SK-N-SH treated with all-trans-retinoic acid at 6 μM for 48 hours (cell line): ENCODE measurements at regions not wholly inside any gene's neighbourhood (a gene's known extent, or its start where the extent isn't known, plus 50 kb on each side); places are given as distances from the start of the nearest gene placed in this dataset.

Experiments
- ATAC-seq: fragments of 200-7000 bp; cut with Tn5 transposase; 3 replicates; pipeline ENCODE4 v1.9.1; 2020; ENCODE audit warnings: mild to moderate bottlenecking, moderate library complexity
- ARNTL ChIP-seq: fragments of 450-650 bp; formaldehyde crosslinking; IDR thresholded peaks from 2 replicates; pipeline ENCODE4 v1.5.0; 2020; ENCODE audit warnings: low read depth, mild to moderate bottlenecking, moderate library complexity, borderline replicate concordance
- BACH2 ChIP-seq: fragments of 250-450 bp; sonication (Bioruptor Pico); IDR thresholded peaks from 2 replicates; pipeline ENCODE4 v1.9.0; 2021; ENCODE audit warnings: mild to moderate bottlenecking, borderline replicate concordance
- CSDC2 ChIP-seq: fragments of 250-450 bp; sonication (Bioruptor Pico); IDR thresholded peaks from 2 replicates; pipeline ENCODE4 v1.5.0; 2020; ENCODE audit warnings: mild to moderate bottlenecking, moderate library complexity
- ESRRG ChIP-seq: fragments of 250-450 bp; sonication (Bioruptor Pico); IDR thresholded peaks from 2 replicates; pipeline ENCODE4 v1.6.1; 2021; ENCODE audit warnings: mild to moderate bottlenecking
- GLIS3 ChIP-seq: fragments of 250-450 bp; sonication (Bioruptor Pico); IDR thresholded peaks from 2 replicates; pipeline ENCODE4 v1.5.0; 2020; ENCODE audit warnings: mild to moderate bottlenecking, moderate library complexity
- PPARA ChIP-seq: fragments of 250-450 bp; sonication (Bioruptor Pico); IDR thresholded peaks from 2 replicates; pipeline ENCODE4 v1.5.0; 2020; ENCODE audit warnings: mild to moderate bottlenecking, borderline replicate concordance
- RARB ChIP-seq: fragments of 250-450 bp; sonication (Bioruptor Pico); IDR thresholded peaks from 2 replicates; pipeline ENCODE4 v1.8.0; 2021; ENCODE audit warnings: mild to moderate bottlenecking, moderate library complexity
- SNAI2 ChIP-seq: fragments of 250-450 bp; sonication (Bioruptor Pico); IDR thresholded peaks from 2 replicates; pipeline ENCODE4 v1.5.0; 2020; ENCODE audit warnings: mild to moderate bottlenecking, moderate library complexity
- TCF4 ChIP-seq: fragments of 250-450 bp; sonication (Bioruptor Pico); IDR thresholded peaks from 2 replicates; pipeline ENCODE4 v1.8.0; 2021; ENCODE audit warnings: mild to moderate bottlenecking, moderate library complexity, borderline replicate concordance
- TOX ChIP-seq: fragments of 250-450 bp; sonication (Bioruptor Pico); IDR thresholded peaks from 2 replicates; pipeline ENCODE4 v1.8.0; 2021; ENCODE audit warnings: mild to moderate bottlenecking, moderate library complexity, borderline replicate concordance
- ZC3H10 ChIP-seq: fragments of 250-450 bp; sonication (Bioruptor Pico); IDR thresholded peaks from 2 replicates; pipeline ENCODE4 v1.5.1; 2021; ENCODE audit warnings: mild to moderate bottlenecking, moderate library complexity
- ZFP3 ChIP-seq: fragments of 250-450 bp; sonication (Bioruptor Pico); IDR thresholded peaks from 2 replicates; pipeline ENCODE4 v1.5.0; 2020; ENCODE audit warnings: mild to moderate bottlenecking, moderate library complexity
- ZFP30 ChIP-seq: fragments of 450-650 bp; formaldehyde crosslinking; IDR thresholded peaks from 2 replicates; pipeline ENCODE4 v1.5.0; 2022; ENCODE audit warnings: mild to moderate bottlenecking, moderate library complexity
- ZNF565 ChIP-seq: fragments of 450-650 bp; formaldehyde crosslinking; conservative IDR thresholded peaks from 2 replicates; pipeline ENCODE4 v1.5.0; 2020; ENCODE audit warnings: low read depth, mild to moderate bottlenecking, moderate library complexity
- ZNF70 ChIP-seq: fragments of 450-650 bp; formaldehyde crosslinking; IDR thresholded peaks from 2 replicates; pipeline ENCODE4 v1.5.0; 2020; ENCODE audit warnings: mild to moderate bottlenecking, moderate library complexity
- ZNF8 ChIP-seq: fragments of 450-650 bp; formaldehyde crosslinking; IDR thresholded peaks from 2 replicates; pipeline ENCODE4 v1.5.0; 2020; ENCODE audit warnings: mild to moderate bottlenecking, moderate library complexity
- TF ChIP-seq, protein P1 (sequence below): fragments of 250-450 bp; sonication (Bioruptor Pico); IDR thresholded peaks from 2 replicates; pipeline ENCODE4 v1.8.0; 2020; ENCODE audit warnings: mild to moderate bottlenecking, moderate library complexity, borderline replicate concordance
- TF ChIP-seq, protein P2 (sequence below): fragments of 250-450 bp; sonication (Bioruptor Pico); IDR thresholded peaks from 2 replicates; pipeline ENCODE4 v1.5.1; 2020; ENCODE audit warnings: low read depth, mild to moderate bottlenecking, moderate library complexity
- TF ChIP-seq, protein P3 (sequence below): fragments of 250-450 bp; sonication (Bioruptor Pico); IDR thresholded peaks from 2 replicates; pipeline ENCODE4 v1.8.0; 2021; ENCODE audit warnings: low read depth, mild to moderate bottlenecking, moderate library complexity, borderline replicate concordance
- TF ChIP-seq, protein P4 (sequence below): fragments of 250-450 bp; sonication (Bioruptor Pico); IDR thresholded peaks from 2 replicates; pipeline ENCODE4 v1.5.0; 2020; ENCODE audit warnings: mild to moderate bottlenecking, moderate library complexity
- TF ChIP-seq, protein P5 (sequence below): fragments of 250-450 bp; sonication (Bioruptor Pico); IDR thresholded peaks from 2 replicates; pipeline ENCODE4 v1.5.1; 2021; ENCODE audit warnings: mild to moderate bottlenecking, moderate library complexity

DNA sequence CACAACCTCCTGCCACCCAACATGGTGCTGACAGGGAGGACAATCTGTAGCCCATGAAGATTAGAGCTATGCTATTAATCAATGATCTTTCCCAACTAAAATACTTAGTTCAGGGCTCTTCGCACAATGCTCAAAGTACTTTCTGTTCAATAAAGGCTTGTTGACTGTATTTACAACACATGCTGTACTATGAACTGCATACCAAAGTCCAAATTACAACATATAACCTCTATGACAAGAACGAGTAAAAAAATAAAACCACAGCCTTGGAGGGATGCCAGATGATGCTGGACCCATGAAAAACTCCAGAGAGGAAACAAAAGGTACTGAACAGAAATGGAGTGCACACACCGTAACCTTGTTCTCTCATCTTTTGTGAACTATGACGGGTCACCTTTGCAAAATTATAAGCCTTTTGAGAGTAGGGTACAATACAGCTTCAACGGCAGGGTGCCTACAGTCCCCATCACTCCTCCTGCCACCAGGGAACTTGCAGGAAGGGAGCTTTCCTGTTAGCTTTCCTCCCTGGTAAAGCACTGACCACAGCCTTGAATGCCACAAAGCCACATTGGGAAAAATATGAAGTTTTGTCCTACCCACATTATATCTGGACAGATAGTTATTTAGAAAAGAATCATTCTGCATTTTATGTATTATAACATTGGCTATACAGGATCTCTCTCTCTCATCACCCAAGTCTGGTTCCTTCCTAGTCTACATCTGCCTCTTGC, 175.6 kb downstream of the NRIP1 start:
- TF ChIP-seq, protein P1, sequence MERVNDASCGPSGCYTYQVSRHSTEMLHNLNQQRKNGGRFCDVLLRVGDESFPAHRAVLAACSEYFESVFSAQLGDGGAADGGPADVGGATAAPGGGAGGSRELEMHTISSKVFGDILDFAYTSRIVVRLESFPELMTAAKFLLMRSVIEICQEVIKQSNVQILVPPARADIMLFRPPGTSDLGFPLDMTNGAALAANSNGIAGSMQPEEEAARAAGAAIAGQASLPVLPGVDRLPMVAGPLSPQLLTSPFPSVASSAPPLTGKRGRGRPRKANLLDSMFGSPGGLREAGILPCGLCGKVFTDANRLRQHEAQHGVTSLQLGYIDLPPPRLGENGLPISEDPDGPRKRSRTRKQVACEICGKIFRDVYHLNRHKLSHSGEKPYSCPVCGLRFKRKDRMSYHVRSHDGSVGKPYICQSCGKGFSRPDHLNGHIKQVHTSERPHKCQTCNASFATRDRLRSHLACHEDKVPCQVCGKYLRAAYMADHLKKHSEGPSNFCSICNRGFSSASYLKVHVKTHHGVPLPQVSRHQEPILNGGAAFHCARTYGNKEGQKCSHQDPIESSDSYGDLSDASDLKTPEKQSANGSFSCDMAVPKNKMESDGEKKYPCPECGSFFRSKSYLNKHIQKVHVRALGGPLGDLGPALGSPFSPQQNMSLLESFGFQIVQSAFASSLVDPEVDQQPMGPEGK, result no peak
- TF ChIP-seq, protein P2, sequence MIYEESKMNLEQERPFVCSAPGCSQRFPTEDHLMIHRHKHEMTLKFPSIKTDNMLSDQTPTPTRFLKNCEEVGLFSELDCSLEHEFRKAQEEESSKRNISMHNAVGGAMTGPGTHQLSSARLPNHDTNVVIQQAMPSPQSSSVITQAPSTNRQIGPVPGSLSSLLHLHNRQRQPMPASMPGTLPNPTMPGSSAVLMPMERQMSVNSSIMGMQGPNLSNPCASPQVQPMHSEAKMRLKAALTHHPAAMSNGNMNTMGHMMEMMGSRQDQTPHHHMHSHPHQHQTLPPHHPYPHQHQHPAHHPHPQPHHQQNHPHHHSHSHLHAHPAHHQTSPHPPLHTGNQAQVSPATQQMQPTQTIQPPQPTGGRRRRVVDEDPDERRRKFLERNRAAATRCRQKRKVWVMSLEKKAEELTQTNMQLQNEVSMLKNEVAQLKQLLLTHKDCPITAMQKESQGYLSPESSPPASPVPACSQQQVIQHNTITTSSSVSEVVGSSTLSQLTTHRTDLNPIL, result no peak
- TF ChIP-seq, protein P3, sequence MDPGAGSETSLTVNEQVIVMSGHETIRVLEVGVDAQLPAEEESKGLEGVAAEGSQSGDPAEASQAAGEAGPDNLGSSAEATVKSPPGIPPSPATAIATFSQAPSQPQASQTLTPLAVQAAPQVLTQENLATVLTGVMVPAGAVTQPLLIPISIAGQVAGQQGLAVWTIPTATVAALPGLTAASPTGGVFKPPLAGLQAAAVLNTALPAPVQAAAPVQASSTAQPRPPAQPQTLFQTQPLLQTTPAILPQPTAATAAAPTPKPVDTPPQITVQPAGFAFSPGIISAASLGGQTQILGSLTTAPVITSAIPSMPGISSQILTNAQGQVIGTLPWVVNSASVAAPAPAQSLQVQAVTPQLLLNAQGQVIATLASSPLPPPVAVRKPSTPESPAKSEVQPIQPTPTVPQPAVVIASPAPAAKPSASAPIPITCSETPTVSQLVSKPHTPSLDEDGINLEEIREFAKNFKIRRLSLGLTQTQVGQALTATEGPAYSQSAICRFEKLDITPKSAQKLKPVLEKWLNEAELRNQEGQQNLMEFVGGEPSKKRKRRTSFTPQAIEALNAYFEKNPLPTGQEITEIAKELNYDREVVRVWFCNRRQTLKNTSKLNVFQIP (CRISPR knock-in tag), result no peak
- TF ChIP-seq ESRRG (CRISPR knock-in tag) (no peak), ZNF8 (CRISPR knock-in tag) (no peak), ZFP30 (CRISPR knock-in tag) (no peak), ZNF70 (CRISPR knock-in tag) (no peak), PPARA (CRISPR knock-in tag) (no peak), TOX (CRISPR knock-in tag) (no peak)
- TF ChIP-seq, protein P4, sequence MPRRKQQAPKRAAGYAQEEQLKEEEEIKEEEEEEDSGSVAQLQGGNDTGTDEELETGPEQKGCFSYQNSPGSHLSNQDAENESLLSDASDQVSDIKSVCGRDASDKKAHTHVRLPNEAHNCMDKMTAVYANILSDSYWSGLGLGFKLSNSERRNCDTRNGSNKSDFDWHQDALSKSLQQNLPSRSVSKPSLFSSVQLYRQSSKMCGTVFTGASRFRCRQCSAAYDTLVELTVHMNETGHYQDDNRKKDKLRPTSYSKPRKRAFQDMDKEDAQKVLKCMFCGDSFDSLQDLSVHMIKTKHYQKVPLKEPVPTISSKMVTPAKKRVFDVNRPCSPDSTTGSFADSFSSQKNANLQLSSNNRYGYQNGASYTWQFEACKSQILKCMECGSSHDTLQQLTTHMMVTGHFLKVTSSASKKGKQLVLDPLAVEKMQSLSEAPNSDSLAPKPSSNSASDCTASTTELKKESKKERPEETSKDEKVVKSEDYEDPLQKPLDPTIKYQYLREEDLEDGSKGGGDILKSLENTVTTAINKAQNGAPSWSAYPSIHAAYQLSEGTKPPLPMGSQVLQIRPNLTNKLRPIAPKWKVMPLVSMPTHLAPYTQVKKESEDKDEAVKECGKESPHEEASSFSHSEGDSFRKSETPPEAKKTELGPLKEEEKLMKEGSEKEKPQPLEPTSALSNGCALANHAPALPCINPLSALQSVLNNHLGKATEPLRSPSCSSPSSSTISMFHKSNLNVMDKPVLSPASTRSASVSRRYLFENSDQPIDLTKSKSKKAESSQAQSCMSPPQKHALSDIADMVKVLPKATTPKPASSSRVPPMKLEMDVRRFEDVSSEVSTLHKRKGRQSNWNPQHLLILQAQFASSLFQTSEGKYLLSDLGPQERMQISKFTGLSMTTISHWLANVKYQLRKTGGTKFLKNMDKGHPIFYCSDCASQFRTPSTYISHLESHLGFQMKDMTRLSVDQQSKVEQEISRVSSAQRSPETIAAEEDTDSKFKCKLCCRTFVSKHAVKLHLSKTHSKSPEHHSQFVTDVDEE (CRISPR knock-in tag), result no peak
- ATAC-seq, result no peak

- TF ChIP-seq ARNTL (no peak), ZNF565 (CRISPR knock-in tag) (no peak), CSDC2 (CRISPR knock-in tag) (no peak), ESRRG (CRISPR knock-in tag) (no peak), TOX (CRISPR knock-in tag) (no peak), ZC3H10 (CRISPR knock-in tag) (no peak), GLIS3 (CRISPR knock-in tag) (no peak), BACH2 (CRISPR knock-in tag) (no peak), TCF4 (no peak), SNAI2 (CRISPR knock-in tag) (no peak), PPARA (CRISPR knock-in tag) (no peak), ZNF8 (CRISPR knock-in tag) (no peak), ZFP30 (CRISPR knock-in tag) (no peak), RARB (CRISPR knock-in tag) (no peak), ZFP3 (no peak)
- TF ChIP-seq, protein P4 (CRISPR knock-in tag), result no peak
- TF ChIP-seq, protein P5, sequence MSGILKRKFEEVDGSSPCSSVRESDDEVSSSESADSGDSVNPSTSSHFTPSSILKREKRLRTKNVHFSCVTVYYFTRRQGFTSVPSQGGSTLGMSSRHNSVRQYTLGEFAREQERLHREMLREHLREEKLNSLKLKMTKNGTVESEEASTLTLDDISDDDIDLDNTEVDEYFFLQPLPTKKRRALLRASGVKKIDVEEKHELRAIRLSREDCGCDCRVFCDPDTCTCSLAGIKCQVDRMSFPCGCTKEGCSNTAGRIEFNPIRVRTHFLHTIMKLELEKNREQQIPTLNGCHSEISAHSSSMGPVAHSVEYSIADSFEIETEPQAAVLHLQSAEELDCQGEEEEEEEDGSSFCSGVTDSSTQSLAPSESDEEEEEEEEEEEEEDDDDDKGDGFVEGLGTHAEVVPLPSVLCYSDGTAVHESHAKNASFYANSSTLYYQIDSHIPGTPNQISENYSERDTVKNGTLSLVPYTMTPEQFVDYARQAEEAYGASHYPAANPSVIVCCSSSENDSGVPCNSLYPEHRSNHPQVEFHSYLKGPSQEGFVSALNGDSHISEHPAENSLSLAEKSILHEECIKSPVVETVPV (CRISPR knock-in tag), result no peak
- TF ChIP-seq, protein P1, result no peak
These were observed 176.6 kb downstream of the NRIP1 start for GRCh38 chr21:14888202-14888601.

More at GRCh38 chr21:14888202-14888601, 176.6 kb downstream of the NRIP1 start:
- no peak for ATAC-seq
